GM18907 (cell line): ENCODE measurements at regions not wholly inside any gene's neighbourhood (a gene's known extent, or its start where the extent isn't known, plus 50 kb on each side); places are given as distances from the start of the nearest gene placed in this dataset.

Experiments
- ATAC-seq: cut with Tn5 transposase; IDR thresholded peaks from one replicate; pipeline ENCODE4 v1.9.1; 2021; ENCODE audit warnings: mild to moderate bottlenecking, moderate library complexity; ENCODE audit not compliant: unreplicated experiment

GRCh38 chr7:88515301-88515700, 208.6 kb upstream of the STEAP4 start:
- no peak for ATAC-seq

- no peak for ATAC-seq
Observed at GRCh38 chr7:88509341-88509740, 202.6 kb upstream of the STEAP4 start.

- ATAC-seq, result no peak
Observed at GRCh38 chr7:88500131-88500530, 193.4 kb upstream of the STEAP4 start.

GRCh38 chr7:88495881-88496725, 189.4 kb upstream of the STEAP4 start:
- no peak for ATAC-seq

GRCh38 chr7:88492153-88492552, 185.5 kb upstream of the STEAP4 start:
- no peak for ATAC-seq

- ATAC-seq, result no peak
Observed at GRCh38 chr7:88490874-88491273, 184.2 kb upstream of the STEAP4 start.

GRCh38 chr7:88490161-88490560, 183.5 kb upstream of the STEAP4 start:
- ATAC-seq, result no peak

- ATAC-seq, result no peak
Observed at GRCh38 chr7:88485821-88486220, 179.1 kb upstream of the STEAP4 start.

GRCh38 chr7:88484551-88484950, 177.9 kb upstream of the STEAP4 start:
- ATAC-seq, result no peak

GRCh38 chr7:88480896-88481295, 174.2 kb upstream of the STEAP4 start:
- ATAC-seq, result no peak

GRCh38 chr7:88480271-88480670, 173.6 kb upstream of the STEAP4 start:
- ATAC-seq, result no peak

- ATAC-seq, result no peak
Observed at GRCh38 chr7:88477976-88478375, 171.3 kb upstream of the STEAP4 start.

- no peak for ATAC-seq
Observed at GRCh38 chr7:88465600-88465999, 158.9 kb upstream of the STEAP4 start.

GRCh38 chr7:88462799-88463198, 156.1 kb upstream of the STEAP4 start:
- no peak for ATAC-seq

- ATAC-seq, result no peak
Observed at GRCh38 chr7:88460650-88461049, 154.0 kb upstream of the STEAP4 start.

GRCh38 chr7:88458946-88459345, 152.3 kb upstream of the STEAP4 start:
- no peak for ATAC-seq

GRCh38 chr7:88458279-88458678, 151.6 kb upstream of the STEAP4 start:
- ATAC-seq, result no peak

GRCh38 chr7:88457320-88457719, 150.6 kb upstream of the STEAP4 start:
- ATAC-seq, result no peak

GRCh38 chr7:88456490-88456889, 149.8 kb upstream of the STEAP4 start:
- no peak for ATAC-seq

- no peak for ATAC-seq
Observed at GRCh38 chr7:88455696-88456095, 149.0 kb upstream of the STEAP4 start.

GRCh38 chr7:88452646-88453045, 146.0 kb upstream of the STEAP4 start:
- ATAC-seq, result no peak

- no peak for ATAC-seq
Observed at GRCh38 chr7:88450874-88451273, 144.2 kb upstream of the STEAP4 start.

GRCh38 chr7:88449410-88449809, 142.7 kb upstream of the STEAP4 start:
- ATAC-seq, result no peak
